ENCODE measurements at regions not wholly inside any gene's neighbourhood (a gene's known extent, or its start where the extent isn't known, plus 50 kb on each side); places are given as distances from the start of the nearest gene placed in this dataset.

DNA sequence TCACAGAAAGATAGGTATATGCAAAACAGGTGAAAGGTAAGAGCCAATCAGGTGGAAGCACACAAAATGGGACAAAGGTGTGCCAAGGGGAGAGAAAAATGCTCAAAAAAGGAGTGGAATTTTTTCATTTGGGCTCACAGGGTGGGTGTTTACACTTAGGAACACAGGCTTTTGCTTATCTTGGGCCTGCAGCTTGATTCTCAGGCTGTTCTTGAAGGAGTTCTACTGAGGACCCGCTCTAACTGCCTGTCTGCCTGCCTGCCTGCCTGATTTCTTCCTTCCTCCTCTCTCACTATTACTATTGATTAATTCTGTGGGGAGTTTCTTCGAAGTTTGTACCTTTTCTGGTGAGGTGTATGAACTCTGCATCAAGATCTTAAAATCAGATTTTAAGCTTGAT, 120.3 kb upstream of the CTSO start:
- DNase-seq (ENCODE audit: insufficient read length, low spot score) (no peak), FAIRE-seq (no peak)
- TF ChIP-seq, protein P1, sequence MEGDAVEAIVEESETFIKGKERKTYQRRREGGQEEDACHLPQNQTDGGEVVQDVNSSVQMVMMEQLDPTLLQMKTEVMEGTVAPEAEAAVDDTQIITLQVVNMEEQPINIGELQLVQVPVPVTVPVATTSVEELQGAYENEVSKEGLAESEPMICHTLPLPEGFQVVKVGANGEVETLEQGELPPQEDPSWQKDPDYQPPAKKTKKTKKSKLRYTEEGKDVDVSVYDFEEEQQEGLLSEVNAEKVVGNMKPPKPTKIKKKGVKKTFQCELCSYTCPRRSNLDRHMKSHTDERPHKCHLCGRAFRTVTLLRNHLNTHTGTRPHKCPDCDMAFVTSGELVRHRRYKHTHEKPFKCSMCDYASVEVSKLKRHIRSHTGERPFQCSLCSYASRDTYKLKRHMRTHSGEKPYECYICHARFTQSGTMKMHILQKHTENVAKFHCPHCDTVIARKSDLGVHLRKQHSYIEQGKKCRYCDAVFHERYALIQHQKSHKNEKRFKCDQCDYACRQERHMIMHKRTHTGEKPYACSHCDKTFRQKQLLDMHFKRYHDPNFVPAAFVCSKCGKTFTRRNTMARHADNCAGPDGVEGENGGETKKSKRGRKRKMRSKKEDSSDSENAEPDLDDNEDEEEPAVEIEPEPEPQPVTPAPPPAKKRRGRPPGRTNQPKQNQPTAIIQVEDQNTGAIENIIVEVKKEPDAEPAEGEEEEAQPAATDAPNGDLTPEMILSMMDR (IDR thresholded peaks at IDR 0.05; ENCODE audit: insufficient read depth, missing control alignments), result no peak

DNA sequence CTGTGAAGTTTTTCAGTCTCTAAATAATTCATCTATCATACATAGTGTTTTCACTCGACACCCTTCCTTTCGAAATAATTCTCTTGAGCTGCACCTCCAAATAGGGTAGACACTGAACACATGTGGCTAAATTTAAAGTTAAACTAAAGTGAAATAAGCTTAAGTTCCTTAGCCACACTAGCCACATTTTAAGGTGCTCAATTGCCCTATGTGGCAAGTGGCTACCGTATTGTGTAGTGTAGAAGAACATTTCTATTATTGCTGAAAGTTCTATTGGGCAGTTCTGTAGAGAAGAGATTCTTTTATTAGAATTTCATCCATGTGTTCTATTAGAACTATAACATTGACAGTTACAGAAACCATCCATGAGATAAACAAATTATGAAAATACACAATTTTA, 107.0 kb upstream of the CTSO start:
- DNase-seq (ENCODE audit: insufficient read length, low spot score) (no peak), FAIRE-seq (no peak)
- TF ChIP-seq, protein P1 (IDR thresholded peaks at IDR 0.05; ENCODE audit: insufficient read depth, missing control alignments), result no peak

DNA sequence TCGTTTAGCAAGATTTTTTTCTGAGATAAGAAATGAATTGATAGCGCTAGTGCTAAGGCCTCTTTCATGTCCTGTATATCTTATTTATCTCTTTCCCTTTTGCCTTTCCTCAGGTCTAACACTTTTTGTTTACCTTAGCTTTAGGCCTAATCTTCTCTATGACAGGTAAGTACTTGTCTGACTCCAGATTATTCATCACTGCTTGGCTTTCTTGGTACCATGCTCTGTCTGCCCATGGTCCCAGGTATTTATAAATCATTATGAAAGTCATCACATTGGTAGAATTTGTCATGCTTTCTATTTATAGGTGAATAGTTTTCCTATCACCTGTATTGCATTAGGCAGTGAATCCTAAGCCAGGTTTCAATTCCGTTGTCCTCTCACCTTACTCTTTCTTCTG, 99.5 kb upstream of the CTSO start:
- no peak for DNase-seq (ENCODE audit: insufficient read length, low spot score)
- TF ChIP-seq, protein P1 (IDR thresholded peaks at IDR 0.05; ENCODE audit: insufficient read depth, missing control alignments), result no peak
- no peak for FAIRE-seq

DNA sequence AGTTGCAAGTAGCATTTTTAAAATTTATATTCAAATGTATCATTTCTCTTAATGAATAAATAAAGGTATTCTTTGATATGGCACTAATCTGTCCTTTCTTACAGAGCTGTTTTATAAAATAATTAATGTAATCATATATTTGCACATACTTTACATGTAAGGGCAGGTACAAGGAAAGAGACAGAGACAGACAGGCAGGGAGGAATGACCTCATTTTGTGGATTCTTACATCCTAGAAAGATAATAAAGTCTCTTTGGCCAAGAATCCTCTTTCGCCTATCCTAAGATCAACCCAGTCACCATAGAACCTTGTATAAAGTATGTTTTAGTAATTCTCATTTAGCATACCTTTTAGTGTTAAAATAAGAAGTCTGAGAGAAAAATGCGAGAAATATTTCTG, 98.5 kb upstream of the CTSO start:
- TF ChIP-seq, protein P1 (IDR thresholded peaks at IDR 0.05; ENCODE audit: insufficient read depth, missing control alignments), result no peak
- no peak for DNase-seq (ENCODE audit: insufficient read length, low spot score)
- no peak for FAIRE-seq

DNA sequence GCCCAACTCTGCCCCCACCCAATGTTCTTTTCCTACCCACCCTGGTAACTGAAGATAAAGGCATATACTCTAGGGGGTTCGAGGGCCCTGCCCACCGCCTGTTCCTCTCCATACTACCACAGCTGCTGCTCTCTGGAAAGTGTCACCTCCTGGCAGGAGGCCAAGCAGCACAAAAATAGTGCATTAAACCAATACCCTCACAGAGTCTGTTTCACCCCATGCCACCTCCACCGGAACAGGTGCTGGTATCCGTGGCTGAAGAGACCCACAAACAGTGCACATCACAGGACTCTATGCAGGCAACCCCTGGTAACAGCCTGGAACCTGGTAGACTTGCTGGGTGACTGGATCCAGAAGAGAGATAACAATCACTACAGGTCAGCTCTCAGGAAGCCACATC, 85.1 kb upstream of the CTSO start:
- TF ChIP-seq, protein P1 (IDR thresholded peaks at IDR 0.05; ENCODE audit: insufficient read depth, missing control alignments), result no peak
- FAIRE-seq, result no peak
- no peak for DNase-seq (ENCODE audit: insufficient read length, low spot score)

DNA sequence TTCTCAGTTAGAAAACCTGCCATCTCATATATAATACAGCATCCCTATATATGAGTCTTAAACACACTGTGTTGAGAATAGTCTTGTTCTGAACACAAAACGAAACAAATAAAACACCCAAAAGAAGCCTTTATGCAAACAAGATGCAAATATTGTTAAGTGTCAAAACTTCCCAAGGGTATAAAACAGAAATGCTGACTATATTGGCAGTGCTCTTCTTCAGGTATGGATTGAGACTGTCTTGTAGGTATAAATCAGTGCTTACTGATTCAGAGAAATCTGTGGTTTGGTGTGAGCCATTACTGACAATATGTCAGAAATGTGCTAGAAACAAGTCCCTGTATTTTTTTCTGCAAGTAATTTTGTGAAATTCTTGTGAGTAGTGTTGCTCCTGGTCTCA, 82.8 kb upstream of the CTSO start:
- FAIRE-seq (no peak), DNase-seq (ENCODE audit: insufficient read length, low spot score) (no peak)
- TF ChIP-seq, protein P1 (IDR thresholded peaks at IDR 0.05; ENCODE audit: insufficient read depth, missing control alignments), result no peak

DNA sequence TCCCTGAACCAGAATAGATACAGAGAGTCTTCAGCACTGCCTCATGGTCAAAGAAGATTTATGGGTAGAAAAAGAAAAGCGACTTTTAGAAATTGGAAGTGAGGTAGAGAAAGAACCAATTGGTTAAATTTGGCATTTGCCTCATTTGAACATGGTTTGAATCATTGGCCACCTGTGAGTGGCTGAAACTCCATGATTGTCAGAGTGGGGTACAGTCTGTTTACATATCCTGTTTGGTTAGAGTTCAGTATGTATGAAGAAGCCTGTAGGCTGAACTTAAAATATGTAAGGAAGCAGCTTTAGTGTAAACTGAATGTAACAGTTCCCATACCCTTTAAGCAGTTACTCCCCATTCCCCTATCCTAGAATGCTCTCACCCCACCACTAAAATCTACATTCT, 76.0 kb upstream of the CTSO start:
- no peak for FAIRE-seq
- no peak for DNase-seq (ENCODE audit: insufficient read length, low spot score)
- TF ChIP-seq, protein P1 (IDR thresholded peaks at IDR 0.05; ENCODE audit: insufficient read depth, missing control alignments), result no peak
